ENCODE measurements at regions not wholly inside any gene's neighbourhood (a gene's known extent, or its start where the extent isn't known, plus 50 kb on each side); places are given as distances from the start of the nearest gene placed in this dataset.

- no peak for TF ChIP-seq PKNOX1 (IDR thresholded peaks at IDR 0.05)
- TF ChIP-seq WRNIP1 (IDR thresholded peaks at IDR 0.05; ENCODE audit: borderline replicate concordance, low read depth, low read length), result no peak
- no peak for TF ChIP-seq CBFB (IDR thresholded peaks at IDR 0.05; ENCODE audit: low read depth)
Measured at GRCh38 chr2:181792906-181793305, 98.6 kb upstream of the ITPRID2 start (continued).

- CTCF ChIA-PET, result interaction anchor here (0.6 kb wide), 1 partner anchor 388 kb away, joined by 3 read pairs; no protein-coding TSS in a partner anchor
- no peak for FAIRE-seq
- no TSS peak for BruUV-seq (replicated peaks)
- no peak for TF ChIP-seq IRF5 (IDR thresholded peaks at IDR 0.05; ENCODE audit: borderline replicate concordance)
- TF ChIP-seq KLF5 (IDR thresholded peaks at IDR 0.05; ENCODE audit: partially characterized antibody), result no peak
- no peak for TF ChIP-seq POU2F2 (IDR thresholded peaks at IDR 0.05; ENCODE audit: borderline replicate concordance, low read depth, low read length)
- no peak for TF ChIP-seq CBX3 (IDR thresholded peaks at IDR 0.05; ENCODE audit: borderline replicate concordance, low read depth)
- no peak for TF ChIP-seq TCF3 (IDR thresholded peaks at IDR 0.05; ENCODE audit: borderline replicate concordance, insufficient read depth, low read depth, low read length)
- no peak for TF ChIP-seq ELK1 (IDR thresholded peaks at IDR 0.05; ENCODE audit: low read depth, low read length)
- TF ChIP-seq MLLT1 (IDR thresholded peaks at IDR 0.05), result no peak
- no peak for TF ChIP-seq MAX (IDR thresholded peaks at IDR 0.05; ENCODE audit: low read depth, low read length)
- no peak for TF ChIP-seq PML (IDR thresholded peaks at IDR 0.05; ENCODE audit: low read length)
- no peak for TF ChIP-seq RELA (IDR thresholded peaks at IDR 0.05; ENCODE audit: borderline replicate concordance, partially characterized antibody)
- TF ChIP-seq MXI1 (IDR thresholded peaks at IDR 0.05; ENCODE audit: low read depth, low read length), result no peak
- TF ChIP-seq STAT3 (IDR thresholded peaks at IDR 0.05; ENCODE audit: low read depth, low read length), result no peak
- no peak for TF ChIP-seq SMARCA5 (IDR thresholded peaks at IDR 0.05)
Measured at GRCh38 chr2:181798022-181798421, 93.5 kb upstream of the ITPRID2 start.

More at GRCh38 chr2:181798022-181798421, 93.5 kb upstream of the ITPRID2 start:
- Histone ChIP-seq H3K9me3 (replicated peaks; ENCODE audit: control insufficient read depth, insufficient read depth, low read length) (no peaks in the 10 kb centered on the region), H3K36me3 (ENCODE audit: control insufficient read depth in 2 of 2, insufficient read depth in 2 of 2, low read length in 1 of 2) (no peaks in the 10 kb centered on the region), H3K4me2 (ENCODE audit: control insufficient read depth, insufficient read depth) (no peak overlapping the region), H3K27ac (ENCODE audit: control insufficient read depth, insufficient read depth) (no peak overlapping the region), H3K4me1 (ENCODE audit: control insufficient read depth, insufficient read depth, low read length) (no peaks in the 10 kb centered on the region), H3K9ac (ENCODE audit: control insufficient read depth, insufficient read depth, low read length) (no peak overlapping the region), H3K4me3 (no peak overlapping the region), H3K27me3 (replicated peaks in 1 of 2; ENCODE audit: control insufficient read depth in 2 of 2, insufficient read depth in 2 of 2, low read length in 1 of 2) (no peaks in the 10 kb centered on the region), H2AFZ (ENCODE audit: control insufficient read depth, low read depth, low read length) (no peak overlapping the region), H3K79me2 (ENCODE audit: control insufficient read depth, insufficient read depth, low read length) (no peaks in the 10 kb centered on the region), H4K20me1 (ENCODE audit: control insufficient read depth, insufficient read depth) (no peaks in the 10 kb centered on the region)
- in situ Hi-C loops (cut with MboI) (no loop called here), intact Hi-C loops (cut with micrococcal nuclease; ENCODE audit: unreplicated experiment) (no loop called here)
- POLR2A ChIA-PET, result no interaction called here
- DNase-seq (ENCODE audit: low read depth, low spot score) (no peak), ATAC-seq (no peak)
- 56% methylated on average over 2 of the region's 2 CpGs for WGBS (ENCODE audit: insufficient coverage, insufficient replicate concordance, low lambda C conversion rate, missing lambda C conversion rate)
- SMC1A ChIA-PET (ENCODE audit: uncharacterized antibody, unreplicated experiment), result interaction anchor here (1.4 to 1.6 kb wide), 2 partner anchors 10 to 20 kb away, joined by 3 to 4 read pairs; no protein-coding TSS in a partner anchor
- RAD21 ChIA-PET (ENCODE audit: unreplicated experiment), result no interaction called here

All from GM12878 (cell line).